Iris pigment epithelial cell (primary cell): ENCODE measurements at regions not wholly inside any gene's neighbourhood (a gene's known extent, or its start where the extent isn't known, plus 50 kb on each side); places are given as distances from the start of the nearest gene placed in this dataset.
A peak's percentile ranks its signal among the peaks of the same experiment; 100 is the strongest.

Experiments
- DNase-seq: peaks from one replicate; pipeline ENCODE4 v3.0.0-alpha.2; 2011; ENCODE audit warnings: low read depth

DNA sequence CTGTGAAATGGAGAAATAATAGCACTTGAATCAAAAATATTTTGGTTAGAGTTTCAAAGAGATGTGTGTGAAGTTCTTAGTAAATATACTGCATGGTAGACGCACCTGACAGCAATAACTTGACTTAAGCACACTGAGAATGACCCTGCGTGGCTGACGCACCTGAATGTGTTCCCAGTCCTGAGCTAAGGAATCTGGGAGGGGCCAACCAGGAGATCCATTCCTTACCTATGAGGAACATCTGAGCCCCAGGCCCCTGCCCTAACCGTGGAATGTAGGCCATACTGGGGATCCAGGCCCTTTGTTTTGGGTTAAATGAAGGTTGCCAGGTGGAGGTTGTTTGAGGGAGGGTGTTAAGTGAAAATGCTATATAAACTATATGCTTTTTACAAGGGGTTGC, 284.4 kb downstream of the RBM43 start:
- DNase-seq, result no peak

DNA sequence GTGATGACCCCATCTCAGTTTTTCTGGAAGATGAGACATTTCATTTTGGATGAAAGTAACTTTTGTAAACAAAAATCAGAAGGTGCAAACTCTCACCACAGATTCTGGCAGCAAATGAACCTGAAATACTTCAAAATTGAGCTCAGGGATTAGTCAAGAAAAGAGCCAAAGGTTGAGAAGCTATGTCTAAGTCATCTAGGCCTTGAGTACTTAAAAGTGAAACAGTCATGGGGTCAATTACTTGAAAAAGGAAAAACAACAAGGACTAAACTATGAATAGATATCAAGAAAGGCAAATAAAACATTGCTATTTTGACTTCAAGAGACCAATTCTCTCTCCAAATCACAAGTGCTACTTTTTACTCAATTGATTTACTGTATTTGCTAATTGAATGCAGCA, 285.1 kb downstream of the RBM43 start:
- DNase-seq, result no peak

DNA sequence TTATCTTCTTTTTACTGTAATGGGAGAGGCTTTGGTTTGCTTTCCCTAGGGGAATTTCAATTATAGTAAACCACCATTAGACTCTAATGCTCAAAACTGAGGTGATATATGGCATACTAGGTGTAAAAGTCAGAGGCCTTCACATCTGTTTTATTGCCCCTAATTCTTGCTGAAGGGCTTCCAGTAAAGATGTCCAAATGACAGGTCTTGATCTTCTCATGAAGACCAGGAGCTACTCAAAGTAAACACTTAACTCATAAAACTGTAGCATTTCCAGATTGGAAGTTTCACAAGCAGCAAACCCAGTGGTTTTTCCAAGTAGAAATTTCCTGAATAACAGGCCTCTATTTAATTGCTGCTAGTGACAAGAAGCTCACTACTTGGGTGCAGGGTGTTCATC, 286.8 kb downstream of the RBM43 start:
- DNase-seq, result no peak

DNA sequence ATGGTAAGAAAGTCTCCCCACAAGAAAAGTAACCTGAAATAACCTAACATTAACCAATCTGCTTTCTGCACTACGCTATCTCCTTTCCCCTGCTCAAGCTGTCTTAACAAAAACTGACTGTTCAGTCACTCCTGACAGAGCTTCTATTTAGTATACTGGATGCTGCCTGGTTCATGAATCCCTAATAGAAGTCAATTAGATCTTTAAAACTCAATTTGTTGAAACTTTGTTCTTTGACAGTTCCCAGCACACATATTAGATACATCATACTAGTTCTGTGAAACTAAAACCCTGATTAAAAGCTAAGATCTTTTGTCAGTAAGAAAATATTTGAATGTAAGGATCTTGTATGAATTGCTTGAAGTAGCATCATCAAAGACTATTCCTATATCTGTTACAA, 287.4 kb downstream of the RBM43 start:
- DNase-seq, result no peak

DNA sequence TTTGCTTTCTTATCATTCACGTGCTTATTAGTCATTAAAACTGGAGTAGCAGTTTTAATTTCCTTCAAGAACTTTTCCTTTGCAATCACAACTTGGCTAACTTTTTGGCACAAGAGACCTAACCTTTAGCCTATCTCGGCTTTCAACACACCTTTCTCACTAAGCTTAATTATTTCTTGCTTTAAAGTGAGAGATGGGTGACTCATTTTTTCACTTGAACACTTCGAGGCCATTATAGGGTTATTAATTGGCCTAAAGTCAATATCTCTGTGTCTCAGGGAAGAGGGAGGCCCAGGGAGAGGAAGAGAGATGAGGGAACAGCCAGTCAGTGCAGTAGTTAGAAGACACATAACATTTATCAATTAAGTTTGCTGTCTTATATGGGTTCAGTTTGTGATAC, 289.8 kb downstream of the RBM43 start:
- DNase-seq, result no peak

DNA sequence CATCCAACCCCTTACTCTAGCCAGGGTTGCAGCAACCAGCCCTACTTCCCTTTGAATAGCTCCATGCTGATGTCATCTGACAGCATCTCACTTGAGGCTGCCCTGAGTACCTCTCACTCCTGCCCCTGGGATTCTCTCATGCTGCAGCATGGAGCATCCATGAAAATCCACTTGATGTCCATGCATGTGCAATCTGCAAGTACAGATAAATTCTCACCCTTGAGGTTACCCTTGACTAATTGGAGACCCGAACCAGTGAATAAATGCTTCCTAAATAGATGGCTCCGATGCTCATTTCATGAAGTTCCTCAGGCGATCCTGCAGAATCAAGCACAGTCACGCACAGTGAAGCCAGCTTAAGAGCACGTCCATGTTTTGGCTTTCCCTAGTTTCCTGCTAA, 298.3 kb downstream of the RBM43 start:
- no peak for DNase-seq

DNA sequence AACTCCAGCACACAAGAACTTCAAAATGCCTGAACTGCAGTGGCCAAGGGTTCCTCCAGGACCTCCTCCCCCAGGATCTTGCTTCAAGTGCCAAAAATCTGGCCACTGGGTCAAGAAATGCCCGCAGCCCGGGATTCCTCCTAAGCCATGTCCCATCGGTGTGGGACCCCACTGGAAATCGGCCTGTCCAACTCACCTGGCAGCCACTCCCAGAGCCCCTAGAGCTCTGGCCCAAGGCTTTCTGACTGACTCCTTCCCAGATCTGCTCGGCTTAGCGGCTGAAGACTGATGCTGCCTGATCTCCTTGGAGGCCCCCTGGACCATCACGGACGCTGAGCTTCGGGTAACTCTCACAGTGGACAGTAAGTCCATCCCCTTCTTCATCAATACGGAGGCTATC, 306.4 kb downstream of the RBM43 start:
- DNase-seq, result no peak

DNA sequence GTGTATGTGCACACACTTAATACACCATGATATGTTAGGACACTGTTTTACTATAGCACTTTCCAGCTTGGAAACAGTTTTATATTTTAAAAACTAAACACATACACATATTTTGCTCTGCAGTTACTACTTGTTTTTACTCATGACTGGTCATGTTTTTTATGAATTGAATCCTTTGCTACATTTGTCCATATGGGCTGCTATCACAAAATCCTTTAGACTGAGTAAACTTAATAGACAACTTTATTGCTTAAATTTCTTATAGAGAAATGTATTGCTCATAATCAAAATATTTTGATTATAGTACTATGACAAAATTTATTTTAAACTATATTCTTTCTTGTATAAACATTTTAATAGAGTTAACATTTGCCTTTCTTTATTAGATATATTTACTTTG, 314.8 kb downstream of the RBM43 start:
- DNase-seq, result no peak

DNA sequence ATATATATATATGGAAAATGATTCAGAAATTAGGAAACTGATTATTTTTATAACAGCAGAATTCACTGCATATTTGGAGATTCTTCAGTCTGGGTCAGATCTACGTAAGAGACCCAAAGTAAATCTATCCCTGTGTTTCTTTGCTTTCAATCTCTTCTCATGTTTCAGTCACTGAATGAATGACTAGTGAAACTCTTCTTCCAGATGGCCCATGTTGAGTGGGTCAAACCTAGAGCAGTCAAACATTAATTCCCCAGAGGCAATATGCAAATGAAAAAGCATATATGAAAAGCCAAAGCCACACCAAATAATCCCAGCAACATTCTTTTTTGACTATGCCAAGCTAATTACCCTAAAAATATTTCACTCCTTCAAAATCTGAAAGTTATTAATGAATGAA, 317.3 kb downstream of the RBM43 start:
- no peak for DNase-seq

DNA sequence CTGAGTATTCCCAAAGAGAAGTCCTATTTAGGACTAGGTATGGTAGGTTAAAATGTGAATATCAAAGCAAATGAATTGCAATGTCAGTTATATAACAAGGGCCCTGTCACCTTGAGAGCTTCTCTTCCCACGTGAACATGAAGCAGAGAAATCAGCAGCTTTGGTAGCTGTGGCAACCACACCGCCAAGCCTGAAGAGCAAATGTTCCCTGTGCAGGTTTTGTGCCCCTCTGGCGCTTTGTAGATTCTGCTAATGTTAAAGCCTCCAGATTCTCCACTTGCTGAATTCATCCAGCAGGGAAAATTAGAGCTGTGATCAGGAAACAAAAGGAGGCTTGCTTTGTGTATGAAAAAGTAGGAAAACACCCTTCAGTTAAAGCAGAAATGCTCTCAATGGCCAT, 322.6 kb downstream of the RBM43 start:
- DNase-seq, result no peak

DNA sequence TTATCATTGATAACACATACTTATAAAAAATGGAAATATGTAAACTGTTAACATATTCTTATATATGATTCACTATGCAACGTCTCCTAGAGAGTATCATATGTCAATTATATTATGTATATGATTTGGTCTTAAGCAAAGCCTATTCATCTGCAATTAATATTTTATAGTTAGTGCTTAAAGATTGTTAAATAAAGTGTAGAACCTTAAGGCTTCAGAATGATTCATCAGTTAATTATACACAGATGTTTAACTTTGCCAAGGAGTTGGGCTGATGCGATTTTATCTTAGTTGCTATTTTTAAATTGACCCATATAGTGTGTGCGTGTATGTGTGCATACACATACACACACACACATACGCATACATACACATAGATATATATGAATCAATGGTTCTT, 323.1 kb downstream of the RBM43 start:
- peak; percentile 26 for DNase-seq

DNA sequence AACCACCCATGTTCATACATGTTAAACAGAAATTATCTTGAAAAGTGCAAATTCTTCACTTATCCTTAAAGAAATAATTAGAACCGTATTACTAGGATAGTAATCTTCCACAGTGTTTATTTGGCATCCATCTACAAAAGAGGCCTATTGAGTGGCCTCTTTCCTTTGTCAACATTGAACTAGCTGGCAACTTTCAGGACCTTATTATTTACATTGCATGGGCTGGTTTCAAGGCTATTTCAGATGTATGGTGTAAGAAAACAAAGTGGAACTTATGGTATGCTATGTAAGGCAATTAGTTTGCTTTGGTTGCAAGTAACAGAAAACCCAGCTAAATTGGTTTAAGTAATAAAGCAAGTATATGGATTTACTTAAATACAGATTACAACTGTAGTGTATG, 324.6 kb downstream of the RBM43 start:
- DNase-seq, result no peak

DNA sequence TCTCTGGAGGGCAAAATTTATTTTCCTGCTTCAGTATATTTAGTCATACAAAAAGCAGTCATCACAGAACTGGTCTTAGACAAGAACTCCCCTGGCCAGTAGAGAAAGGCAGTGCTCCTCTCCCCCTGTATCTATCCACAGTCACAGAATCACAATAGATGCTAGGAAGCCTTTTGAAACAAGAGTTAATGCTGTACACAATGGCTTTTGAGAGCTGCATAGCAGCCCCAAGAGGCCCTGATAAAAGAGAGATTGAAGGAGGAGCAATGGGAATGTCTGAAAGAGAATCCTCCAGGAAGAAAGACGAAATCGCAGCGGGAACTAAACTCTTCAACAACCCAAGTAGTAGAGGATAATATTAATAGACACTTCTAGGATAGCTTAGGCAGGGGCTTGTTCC, 330.2 kb downstream of the RBM43 start:
- no peak for DNase-seq

DNA sequence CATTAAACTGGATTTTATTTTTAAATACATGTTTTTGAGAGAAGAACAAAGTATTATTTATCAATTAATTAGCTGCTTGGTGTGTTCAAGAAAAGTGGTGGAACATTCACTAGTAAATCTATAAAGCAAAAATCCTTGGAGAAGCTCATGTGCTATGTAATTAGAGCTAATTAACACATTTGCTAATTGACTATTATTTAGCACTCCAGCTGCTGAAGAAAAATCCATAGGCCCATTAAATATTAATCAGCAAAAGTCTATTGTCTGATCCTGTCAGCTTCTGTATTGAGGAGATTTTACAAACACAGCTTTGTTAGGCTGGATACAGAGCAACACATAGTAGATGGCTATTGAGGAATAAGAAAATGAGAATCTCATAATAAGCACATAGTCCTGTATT, 336.1 kb downstream of the RBM43 start:
- no peak for DNase-seq

DNA sequence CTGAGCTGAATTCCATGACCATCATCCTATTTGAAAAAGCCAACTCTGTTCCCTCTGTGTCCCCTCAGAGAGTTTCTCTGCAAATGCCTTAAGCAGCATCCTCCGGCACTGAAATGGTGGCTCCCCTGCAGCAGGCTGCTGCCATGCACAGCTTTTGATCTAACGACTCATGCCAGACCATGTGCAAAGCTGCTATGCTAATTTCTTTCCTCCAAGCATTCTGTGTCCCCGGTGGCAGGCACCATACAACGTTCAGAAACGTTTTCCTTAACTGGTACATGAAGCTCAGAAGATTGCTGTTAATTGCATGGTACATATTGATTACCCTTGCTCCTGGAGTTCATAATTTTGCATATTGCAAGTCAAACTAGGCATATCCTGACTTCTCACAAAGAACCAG, 336.8 kb downstream of the RBM43 start:
- no peak for DNase-seq

DNA sequence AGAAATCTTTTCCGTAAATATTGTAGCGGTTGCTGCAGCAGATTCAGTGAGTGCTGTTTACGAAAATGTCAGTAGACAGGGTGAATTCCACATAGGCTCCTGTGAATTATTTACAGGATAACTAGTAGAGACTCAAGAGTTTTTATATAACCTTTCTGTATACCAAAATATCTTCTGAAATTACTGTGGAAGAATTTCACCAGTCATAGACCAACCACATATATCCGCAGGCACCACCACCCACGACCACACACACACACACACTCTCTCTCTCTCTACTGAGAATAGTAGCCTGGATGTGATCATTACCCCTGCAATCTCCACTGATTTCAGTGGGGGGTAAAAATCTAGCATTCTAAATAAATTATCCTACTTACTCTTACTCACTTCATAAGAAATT, 341.8 kb downstream of the RBM43 start:
- DNase-seq, result no peak

DNA sequence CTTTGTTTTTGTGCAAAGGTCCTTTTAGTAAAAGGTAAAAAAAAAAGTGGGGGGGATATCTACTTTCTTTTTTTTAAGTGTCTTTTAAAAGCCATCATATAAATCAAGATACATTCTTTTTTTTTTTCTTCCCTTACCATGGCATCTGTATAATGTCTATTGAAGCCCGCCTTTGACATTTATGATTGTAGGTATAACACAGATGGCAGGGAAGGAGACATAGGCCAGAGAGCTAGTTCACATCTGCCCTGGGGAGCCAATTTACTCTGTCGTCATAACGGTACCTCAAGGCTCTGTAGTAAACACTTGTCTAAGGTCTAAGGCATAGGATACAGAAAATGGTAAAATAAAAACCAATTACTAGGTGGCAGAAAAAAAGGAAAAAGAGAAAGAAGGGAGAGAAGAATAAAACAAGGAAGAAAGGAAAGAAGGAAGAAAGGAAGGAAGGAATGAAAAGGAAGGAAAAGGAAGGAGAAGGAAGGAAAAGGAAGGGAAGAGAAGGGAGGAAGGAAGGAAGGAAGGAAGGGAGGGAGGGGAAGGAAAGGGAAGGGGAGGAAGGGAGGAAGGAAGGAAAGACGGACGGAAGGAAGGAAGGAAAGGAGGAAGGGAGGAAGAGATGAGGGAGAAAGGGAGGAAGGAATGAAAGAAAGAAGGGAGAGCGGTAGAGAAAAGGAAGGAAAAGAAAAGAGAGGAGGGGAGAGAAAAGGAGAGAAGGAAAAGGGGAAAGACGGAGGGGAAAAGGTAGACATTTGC, 343.5 kb downstream of the RBM43 start:
- no peak for DNase-seq

DNA sequence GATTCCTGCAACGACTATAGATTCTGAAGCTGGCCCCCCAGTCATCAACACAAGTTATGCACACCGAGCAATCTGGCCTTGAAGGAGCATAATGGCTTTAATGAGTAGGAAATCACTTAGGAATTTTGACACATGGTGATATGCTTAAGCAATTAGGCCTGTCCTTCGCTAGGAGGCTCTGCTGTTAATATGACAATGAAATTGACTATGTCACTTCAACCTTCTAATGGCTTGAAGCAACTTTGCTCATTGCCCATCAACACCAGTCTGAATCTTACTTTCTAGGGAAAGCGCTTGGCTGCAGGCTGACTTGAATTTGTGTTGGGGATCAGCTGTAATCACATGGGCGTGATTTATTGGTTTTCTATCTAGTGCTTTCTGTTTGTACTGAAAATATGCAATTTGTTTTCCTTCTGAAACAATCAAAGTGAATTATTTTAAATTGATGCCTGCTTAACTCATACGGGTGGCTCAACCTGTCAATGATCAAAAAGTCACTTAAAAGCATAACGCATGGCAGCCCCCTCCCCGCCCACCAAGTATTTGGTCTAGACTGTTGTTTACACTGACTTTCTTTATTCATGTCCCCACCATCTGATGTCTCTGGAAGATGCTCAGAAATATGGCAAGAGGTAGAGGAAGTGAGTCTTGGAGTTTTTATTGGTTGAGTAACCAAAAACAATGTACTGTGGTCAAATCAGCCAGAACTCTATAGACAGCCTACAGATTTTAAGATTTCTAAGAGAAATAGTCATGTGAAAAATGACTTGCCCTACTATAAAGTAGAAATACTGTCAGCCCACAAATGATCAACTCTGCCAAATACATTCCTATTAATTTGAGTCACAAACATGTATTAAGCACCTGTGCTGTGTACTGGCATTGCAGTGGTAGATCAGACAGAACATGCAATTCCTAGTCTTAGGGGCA, 344.9 kb downstream of the RBM43 start:
- DNase-seq, result peak; percentile 46

DNA sequence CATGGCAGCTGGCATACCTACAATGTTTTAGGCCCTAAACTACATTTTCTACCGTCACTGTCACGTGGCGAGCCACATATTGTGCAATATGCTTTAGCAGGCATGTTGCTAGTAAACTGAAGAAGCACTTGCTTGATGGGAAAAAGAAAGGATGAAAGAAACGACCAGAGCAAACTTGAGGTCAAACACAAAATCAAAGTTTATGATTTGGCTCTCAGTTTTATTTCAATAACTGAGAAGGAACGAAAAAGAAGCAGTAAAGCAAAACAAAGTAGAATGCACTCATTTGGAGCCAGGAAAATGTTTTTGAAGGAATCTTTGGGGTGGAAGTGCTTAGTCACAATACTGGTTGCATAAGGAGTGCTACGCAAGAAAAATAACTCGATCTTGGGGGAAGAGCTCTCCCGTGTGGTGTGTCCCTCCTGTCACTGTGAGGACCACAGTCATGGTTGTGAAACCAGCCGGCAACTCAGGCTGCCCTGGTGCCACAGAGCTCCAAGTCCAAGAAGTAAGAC, 349.8 kb downstream of the RBM43 start:
- DNase-seq, result peak; percentile 97

DNA sequence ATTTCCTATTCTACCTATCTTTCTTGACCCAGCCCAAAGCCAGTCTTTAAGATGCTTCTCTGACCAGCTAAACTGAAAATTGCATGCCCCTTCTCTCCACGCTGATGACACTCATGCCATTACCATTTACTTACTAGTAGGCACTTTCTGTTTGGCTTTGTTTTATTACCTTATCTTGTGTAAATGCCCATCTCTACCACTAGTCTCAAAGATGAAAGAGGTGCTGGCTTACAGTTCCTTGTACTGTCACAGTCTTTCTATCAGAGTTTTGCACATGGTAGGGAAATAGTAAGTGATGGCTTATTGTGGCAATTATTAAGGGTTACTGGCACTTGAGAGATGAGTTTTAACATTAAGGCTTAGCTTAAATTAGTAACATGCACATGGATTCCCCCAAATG, 352.1 kb downstream of the RBM43 start:
- DNase-seq, result no peak

DNA sequence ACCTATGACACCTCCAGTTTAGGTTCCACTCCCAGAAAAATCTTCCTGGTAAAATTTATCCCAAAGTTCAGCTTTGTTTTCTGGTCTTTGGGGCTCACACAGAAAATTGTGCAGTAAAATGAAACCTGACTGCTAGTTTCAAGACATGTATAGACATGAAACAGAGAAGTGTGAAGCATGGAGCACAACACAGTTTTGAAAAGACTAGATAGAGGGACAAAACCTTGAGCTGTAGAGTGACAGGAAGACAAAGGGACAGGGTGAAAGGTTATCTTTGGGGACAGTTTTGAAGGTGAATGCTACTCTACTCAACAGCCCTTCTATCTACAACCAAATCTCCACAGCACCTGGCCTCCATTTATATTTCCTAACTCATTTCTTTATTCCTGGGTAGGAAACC, 352.6 kb downstream of the RBM43 start:
- no peak for DNase-seq

DNA sequence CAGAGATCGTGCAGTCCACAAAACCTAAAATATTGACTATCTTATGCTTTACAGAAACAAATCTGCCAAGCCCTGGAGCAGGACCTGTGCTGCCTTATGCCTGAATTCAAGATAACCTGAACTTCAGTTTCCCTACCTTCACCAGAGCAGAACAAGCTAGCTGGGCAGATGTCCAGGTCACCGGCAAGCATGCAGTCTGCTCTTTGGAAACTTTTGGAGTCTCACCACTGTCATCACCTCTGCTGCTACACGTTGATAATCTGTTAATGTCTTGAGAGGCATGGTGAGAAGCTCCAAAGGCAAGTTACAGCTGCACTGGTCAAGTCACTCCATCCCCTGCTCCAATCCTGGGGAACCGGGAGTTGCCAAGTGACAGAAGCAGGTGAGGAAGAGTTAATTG, 354.2 kb downstream of the RBM43 start:
- DNase-seq, result no peak

DNA sequence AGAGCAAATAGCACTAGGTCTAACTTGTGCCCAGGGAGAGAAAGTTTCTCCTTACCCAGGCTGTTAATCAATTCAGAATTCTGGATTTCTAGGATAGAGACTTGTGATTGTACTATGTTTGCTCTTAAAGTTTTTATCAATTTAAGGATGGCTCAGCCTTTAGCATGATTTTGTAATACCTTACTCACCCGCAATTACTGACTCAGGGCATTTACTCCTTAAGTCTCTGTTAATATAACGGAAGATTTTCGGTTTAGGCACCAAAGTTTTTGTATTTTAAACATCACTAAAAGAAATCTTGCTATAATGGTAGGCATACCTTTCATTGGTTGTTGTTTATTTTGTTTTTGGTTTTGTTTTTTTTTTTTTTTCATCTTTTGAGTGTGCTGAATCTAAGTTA, 358.2 kb downstream of the RBM43 start:
- no peak for DNase-seq
